ENCODE measurements at regions not wholly inside any gene's neighbourhood (a gene's known extent, or its start where the extent isn't known, plus 50 kb on each side); places are given as distances from the start of the nearest gene placed in this dataset.

- Histone ChIP-seq H3K9me3 (ENCODE audit: control extremely low read depth in 1 of 3, control insufficient read depth in 2 of 3, insufficient read depth in 1 of 3, low read length in 2 of 3) (no peaks in the 10 kb centered on the region), H3K36me3 (replicated peaks in 1 of 2; ENCODE audit: control extremely low read depth in 1 of 2, control insufficient read depth in 1 of 2, extremely low read depth in 1 of 2, insufficient read depth in 2 of 2, low read length in 1 of 2) (no peaks in the 10 kb centered on the region), H2AFZ (ENCODE audit: insufficient read depth, low read depth, low read length, poor library complexity, severe bottlenecking) (no peak overlapping the region), H3K9ac (ENCODE audit: low read length) (no peak overlapping the region), H4K20me1 (ENCODE audit: control insufficient read depth, insufficient read depth, low read length, poor library complexity, severe bottlenecking) (no peaks in the 10 kb centered on the region), H3K4me1 (ENCODE audit: control insufficient read depth in 2 of 2, insufficient read depth in 2 of 2, low read length in 2 of 2) (no peaks in the 10 kb centered on the region), H3K27ac (ENCODE audit: low read length in 2 of 2) (no peak overlapping the region), H3K79me2 (ENCODE audit: control insufficient read depth, insufficient read depth, low read length) (no peaks in the 10 kb centered on the region), H3K27me3 (replicated peaks in 1 of 4; ENCODE audit: control extremely low read depth in 1 of 4, control insufficient read depth in 3 of 4, insufficient read depth in 4 of 4, low read length in 3 of 4) (peaks cover 0 to 5% (median 0%) of the 10 kb centered on the region in 4 experiments), H3K4me3 (ENCODE audit: control extremely low read depth in 1 of 5, extremely low read depth in 1 of 5, insufficient read depth in 1 of 5, low read depth in 2 of 5, low read length in 4 of 5) (no peak overlapping the region), H3K4me2 (replicated peaks; ENCODE audit: low read depth, low read length, poor library complexity, severe bottlenecking) (no peak overlapping the region)
- DNase-seq (no peak), ATAC-seq (ENCODE audit: low read depth) (no peak)
- H3K27me3 Mint-ChIP-seq: peaks cover 15% of the 10 kb centered on the region
- H3K27ac Mint-ChIP-seq: no peak overlapping the region
- intact Hi-C loops (cut with micrococcal nuclease): no loop called here
- ChIA-PET CTCF (no interaction called here), POLR2A (no interaction called here)
- TF ChIP-seq CTCF (IDR thresholded peaks at IDR 0.05) (no peak), EZH2 (IDR thresholded peaks at IDR 0.05; ENCODE audit: borderline replicate concordance, insufficient read depth, low read depth, low read length, poor library complexity, severe bottlenecking) (no peak)
- H3K4me1 Mint-ChIP-seq: no peaks in the 10 kb centered on the region
- H3K4me3 Mint-ChIP-seq: no peak overlapping the region
- H3K9me3 Mint-ChIP-seq (ENCODE audit: insufficient read depth): no peaks in the 10 kb centered on the region
- 32% methylated on average over 4 of the region's 8 CpGs for WGBS (ENCODE audit: insufficient coverage)
Observed at GRCh38 chr16:66223176-66223780, 143.2 kb upstream of the CDH5 start.

GRCh38 chr16:66222756-66223155 is 143.7 kb upstream of the CDH5 start:
- Histone ChIP-seq H3K27me3 (replicated peaks in 1 of 4; ENCODE audit: control extremely low read depth in 1 of 4, control insufficient read depth in 3 of 4, insufficient read depth in 4 of 4, low read length in 3 of 4) (peaks cover 0 to 5% (median 0%) of the 10 kb centered on the region in 4 experiments), H3K4me1 (ENCODE audit: control insufficient read depth in 2 of 2, insufficient read depth in 2 of 2, low read length in 2 of 2) (no peaks in the 10 kb centered on the region), H3K36me3 (replicated peaks in 1 of 2; ENCODE audit: control extremely low read depth in 1 of 2, control insufficient read depth in 1 of 2, extremely low read depth in 1 of 2, insufficient read depth in 2 of 2, low read length in 1 of 2) (no peaks in the 10 kb centered on the region), H3K27ac (ENCODE audit: low read length in 2 of 2) (no peak overlapping the region), H2AFZ (ENCODE audit: insufficient read depth, low read depth, low read length, poor library complexity, severe bottlenecking) (no peak overlapping the region), H3K79me2 (ENCODE audit: control insufficient read depth, insufficient read depth, low read length) (no peaks in the 10 kb centered on the region), H3K4me3 (ENCODE audit: control extremely low read depth in 1 of 5, extremely low read depth in 1 of 5, insufficient read depth in 1 of 5, low read depth in 2 of 5, low read length in 4 of 5) (no peak overlapping the region), H4K20me1 (ENCODE audit: control insufficient read depth, insufficient read depth, low read length, poor library complexity, severe bottlenecking) (no peaks in the 10 kb centered on the region), H3K9me3 (ENCODE audit: control extremely low read depth in 1 of 3, control insufficient read depth in 2 of 3, insufficient read depth in 1 of 3, low read length in 2 of 3) (no peaks in the 10 kb centered on the region), H3K9ac (ENCODE audit: low read length) (no peak overlapping the region), H3K4me2 (replicated peaks; ENCODE audit: low read depth, low read length, poor library complexity, severe bottlenecking) (no peak overlapping the region)
- H3K4me1 Mint-ChIP-seq: no peaks in the 10 kb centered on the region
- ChIA-PET CTCF (no interaction called here), POLR2A (no interaction called here)
- TF ChIP-seq EZH2 (IDR thresholded peaks at IDR 0.05; ENCODE audit: borderline replicate concordance, insufficient read depth, low read depth, low read length, poor library complexity, severe bottlenecking) (no peak), CTCF (IDR thresholded peaks at IDR 0.05) (no peak)
- H3K4me3 Mint-ChIP-seq: no peak overlapping the region
- no peak overlapping the region for H3K27ac Mint-ChIP-seq
- whole genome bisulfite sequencing (ENCODE audit: insufficient coverage): 50% methylated on average over 1 of the region's 1 CpG
- peaks cover 17% of the 10 kb centered on the region for H3K27me3 Mint-ChIP-seq
- no peaks in the 10 kb centered on the region for H3K9me3 Mint-ChIP-seq (ENCODE audit: insufficient read depth)
- no peak for DNase-seq
- no peak for ATAC-seq (ENCODE audit: low read depth)
- intact Hi-C loops (cut with micrococcal nuclease): no loop called here
